ENCODE measurements at regions not wholly inside any gene's neighbourhood (a gene's known extent, or its start where the extent isn't known, plus 50 kb on each side); places are given as distances from the start of the nearest gene placed in this dataset.
"Not testable (repeated sequence)": the region's sequence is repeated elsewhere in the genome, so short reads cannot be mapped to it uniquely, and the experiment has no call there.

DNA sequence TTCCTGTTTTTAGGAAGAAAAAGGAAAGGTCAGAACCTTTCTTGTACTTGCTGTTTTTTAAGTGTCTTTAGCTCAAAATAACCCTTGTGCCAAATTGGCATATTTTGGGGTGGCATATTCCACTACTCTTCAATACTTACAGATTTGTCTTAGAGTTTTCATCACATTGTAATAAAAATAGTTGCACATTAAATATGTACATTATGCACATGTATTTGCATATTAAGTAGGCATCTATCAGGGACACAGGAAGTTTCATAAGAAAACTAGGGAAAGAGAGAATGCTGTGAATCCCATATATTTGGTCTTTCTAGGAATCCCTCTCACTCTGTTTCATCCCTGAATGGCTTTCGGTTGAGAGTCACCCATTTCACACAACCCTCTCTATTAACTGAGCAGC lies 139.6 kb downstream of the LARP7 start:
- no peak for DNase-seq

DNA sequence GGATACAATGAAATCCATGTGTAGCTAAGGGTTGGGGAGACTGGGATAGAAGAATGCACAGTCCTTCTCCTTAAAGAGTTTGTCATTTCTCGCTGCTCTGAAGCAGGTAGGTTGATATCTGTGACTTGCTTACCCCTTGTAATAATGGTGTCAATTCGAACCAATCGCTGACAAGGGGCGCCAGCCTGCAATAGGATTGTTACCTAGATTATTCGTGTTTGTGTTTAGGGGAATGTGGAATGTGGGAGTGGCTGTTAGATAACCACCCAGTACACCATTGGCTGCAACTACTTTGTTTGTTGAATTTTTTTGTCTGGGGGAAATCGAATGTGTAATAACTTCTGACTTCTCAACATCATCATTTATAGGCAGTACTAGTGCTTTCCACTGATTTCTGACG lies 141.6 kb downstream of the LARP7 start:
- DNase-seq = no peak

DNA sequence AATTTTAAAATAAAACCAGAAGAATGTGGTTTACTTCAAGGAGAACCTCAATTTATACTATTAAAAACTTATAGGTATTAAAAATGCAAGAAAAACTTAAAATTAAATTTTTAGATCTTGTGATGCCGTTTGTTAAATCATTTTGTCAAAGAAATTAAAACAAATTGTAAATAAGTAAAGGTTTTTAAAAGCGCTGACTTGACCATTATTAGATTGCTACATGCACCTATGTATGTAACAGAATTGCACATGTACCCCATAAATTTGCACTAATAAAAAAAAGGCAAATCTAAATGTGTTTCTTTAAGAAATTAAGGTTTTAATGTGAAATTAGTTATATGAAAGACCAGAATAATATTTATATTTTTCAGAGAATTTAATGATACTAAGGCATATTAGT lies 156.1 kb downstream of the LARP7 start:
- no peak for DNase-seq

DNA sequence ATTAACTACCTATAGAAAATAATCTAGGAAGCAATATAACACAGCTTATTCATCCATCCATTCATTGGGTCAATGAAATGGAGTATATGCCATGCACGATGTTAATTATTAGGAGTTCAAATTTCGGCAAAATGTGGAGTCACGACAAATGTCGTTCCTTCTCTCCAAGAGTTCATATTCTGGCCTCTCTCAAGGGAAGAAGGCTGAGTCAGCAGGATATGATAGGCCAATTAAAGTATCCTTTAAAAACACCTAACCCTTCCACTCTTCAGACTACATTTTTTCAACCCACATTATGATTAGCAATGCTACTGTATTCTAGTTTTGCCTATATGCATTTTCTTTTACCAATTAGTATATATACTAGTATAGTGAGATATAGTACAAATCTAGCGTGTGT lies 163.1 kb downstream of the LARP7 start:
- DNase-seq = no peak

DNA sequence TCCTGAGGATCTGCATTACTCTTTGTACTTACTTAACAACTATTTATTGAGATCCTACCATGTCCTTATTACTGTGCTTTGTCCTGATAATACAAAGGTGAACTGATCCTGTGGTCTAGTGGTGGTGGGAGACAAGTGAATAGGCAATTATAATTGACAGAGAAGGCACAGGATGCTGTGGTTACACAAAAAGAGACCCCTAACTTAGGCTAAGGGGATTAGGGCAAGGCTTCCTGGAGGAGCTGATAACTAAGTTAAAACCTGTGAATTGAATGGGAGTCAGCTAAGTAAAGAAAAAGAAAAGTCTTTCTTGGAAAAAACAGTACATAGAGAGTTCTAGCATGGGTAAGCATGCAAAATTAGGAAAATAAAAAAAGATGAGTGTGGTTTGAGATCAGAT lies 164.4 kb downstream of the LARP7 start:
- DNase-seq = no peak

DNA sequence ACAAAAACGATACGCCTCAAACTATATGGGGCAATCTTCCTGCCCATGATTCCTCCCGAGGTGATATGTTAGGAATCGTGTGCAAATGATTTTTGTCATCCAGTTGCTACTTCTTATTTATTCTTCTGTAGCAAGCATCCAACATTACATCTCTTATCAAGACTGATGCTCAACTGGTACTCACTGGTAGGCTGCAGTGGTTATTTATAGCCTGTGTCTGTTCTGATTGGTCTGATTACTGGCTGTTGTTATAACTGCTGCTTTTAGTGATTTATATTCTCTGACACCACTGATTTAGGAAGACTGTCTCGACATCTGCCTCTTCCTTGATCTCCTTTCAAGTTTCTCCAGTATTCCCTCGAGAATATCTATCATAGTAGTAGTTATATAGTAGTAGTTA lies 165.8 kb downstream of the LARP7 start:
- DNase-seq = no peak

DNA sequence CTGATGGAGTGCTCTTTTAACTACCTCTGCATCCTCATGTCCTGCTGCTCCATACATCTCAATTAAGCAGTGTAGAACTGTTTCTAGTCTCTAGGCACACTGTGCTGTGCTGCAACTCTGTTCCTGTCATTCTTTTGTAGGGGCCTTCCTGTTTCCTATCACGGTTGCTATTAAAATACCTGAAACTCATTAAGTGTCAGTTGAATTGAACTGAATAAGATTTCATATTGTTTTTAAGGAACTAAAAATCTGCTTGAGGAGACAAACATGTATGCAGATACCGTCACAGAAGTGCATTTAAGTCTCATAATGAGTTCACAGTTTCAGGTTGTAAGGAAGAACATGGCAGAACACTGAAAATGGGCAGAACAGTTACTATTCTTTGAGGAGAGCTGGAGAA lies 170.1 kb downstream of the LARP7 start:
- DNase-seq = no peak

DNA sequence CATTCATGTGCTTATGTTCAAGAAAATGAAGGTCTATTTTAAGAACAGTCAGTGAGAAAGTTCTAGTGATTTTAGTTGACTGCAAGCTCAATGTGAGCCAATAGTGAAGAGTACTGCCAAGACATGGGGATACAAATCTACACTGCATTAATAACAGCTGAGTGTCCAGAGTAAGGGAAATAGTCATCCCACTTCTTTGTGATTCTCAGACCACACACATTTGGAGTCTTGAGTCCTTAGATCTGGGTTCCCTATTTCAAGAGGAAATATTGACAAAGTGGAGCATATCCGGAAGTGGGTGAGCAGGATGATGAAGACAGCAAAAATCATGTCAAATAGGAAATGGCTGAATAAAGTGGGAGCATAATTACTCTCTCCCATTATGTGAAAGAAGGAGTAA lies 171.1 kb downstream of the LARP7 start:
- DNase-seq = no peak

DNA sequence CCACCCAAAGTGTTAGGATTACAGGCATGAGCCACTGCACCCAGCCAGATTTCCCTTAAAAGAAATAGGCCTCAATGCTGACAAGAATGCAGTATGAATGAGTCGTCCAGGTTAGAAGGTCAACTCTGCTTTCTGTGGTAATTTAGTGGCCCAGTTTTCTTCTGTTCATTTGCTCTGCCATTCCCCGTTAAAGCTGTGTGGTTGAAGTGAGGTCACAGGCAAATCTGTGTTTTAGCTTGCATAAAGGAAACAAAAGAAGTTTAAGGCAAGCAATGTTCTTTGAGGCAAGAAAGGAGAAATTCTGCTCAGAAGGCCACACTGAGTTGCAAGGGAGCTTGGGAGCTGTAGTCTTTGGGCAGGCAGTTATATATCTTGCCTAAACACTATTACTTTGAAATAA lies 176.8 kb downstream of the LARP7 start:
- no peak for DNase-seq

DNA sequence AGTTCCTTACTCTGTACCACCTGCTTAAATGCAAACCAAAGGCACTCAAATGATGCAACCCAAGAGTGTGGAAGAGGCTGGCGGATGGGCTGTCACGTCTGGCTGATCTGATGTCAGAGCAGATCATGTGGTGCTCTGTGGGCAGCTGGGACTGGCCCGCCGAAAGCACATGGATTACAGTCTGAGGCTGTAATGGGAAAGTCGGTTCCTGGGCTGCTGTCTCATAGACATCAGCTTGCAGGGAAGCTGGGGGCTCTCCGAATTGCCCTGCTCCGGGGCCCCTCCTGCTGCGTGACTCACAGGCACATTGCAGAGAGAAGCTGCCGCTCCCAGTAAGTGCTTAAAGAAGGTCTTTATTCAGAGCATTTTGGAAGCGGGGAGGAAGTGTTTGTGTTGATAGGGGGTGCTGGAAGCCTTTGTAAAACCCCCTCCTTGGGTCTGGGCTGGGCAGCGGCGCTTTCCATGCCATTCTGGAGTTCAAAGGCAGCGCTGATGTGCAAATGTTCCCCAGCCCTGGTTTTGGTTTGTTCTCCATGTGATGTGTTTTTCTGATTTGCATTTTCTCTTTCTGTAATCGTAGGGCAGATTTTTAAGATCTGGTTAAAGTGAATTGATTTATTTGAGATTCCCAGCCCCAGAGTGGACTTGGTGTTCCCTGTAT lies 181.1 kb downstream of the LARP7 start:
- no peak for DNase-seq

DNA sequence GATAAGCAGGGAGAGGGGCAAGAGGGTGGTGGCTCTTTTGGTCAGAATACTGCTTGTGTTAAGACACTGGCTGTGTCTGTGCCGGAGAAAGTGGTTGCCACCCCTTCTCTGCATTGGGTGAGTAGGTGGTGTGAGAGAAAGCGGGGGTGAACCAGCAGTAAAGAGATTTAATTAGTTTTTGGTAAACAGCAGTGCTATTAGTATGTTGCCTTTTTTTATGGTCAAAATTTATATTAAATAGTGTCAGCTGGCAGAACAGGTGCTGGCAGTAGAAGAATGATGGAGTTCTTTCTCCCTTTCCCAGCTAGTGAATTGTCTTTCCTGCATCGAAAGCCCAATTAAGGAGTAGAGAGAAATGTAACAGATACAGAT lies 181.6 kb downstream of the LARP7 start:
- no peak for DNase-seq

DNA sequence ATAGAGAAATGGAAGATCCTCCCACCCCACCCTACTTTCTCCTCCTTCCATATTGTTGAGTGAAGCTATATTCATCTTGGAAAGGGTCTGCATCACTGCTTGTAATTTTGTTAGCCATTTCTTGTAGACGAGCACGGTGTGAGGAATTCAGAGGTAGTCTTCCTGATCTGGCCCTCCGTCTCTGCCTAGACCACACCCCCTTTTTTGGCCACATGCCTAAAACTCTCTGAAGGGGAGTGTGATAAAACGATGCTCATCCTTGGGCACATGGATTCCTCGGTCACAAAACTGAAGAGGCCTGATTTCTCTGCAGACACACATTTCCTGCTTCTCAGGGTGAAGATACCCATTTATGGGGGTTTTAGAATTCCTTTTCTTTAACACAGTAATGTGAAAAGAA lies 182.8 kb downstream of the LARP7 start:
- no peak for DNase-seq

DNA sequence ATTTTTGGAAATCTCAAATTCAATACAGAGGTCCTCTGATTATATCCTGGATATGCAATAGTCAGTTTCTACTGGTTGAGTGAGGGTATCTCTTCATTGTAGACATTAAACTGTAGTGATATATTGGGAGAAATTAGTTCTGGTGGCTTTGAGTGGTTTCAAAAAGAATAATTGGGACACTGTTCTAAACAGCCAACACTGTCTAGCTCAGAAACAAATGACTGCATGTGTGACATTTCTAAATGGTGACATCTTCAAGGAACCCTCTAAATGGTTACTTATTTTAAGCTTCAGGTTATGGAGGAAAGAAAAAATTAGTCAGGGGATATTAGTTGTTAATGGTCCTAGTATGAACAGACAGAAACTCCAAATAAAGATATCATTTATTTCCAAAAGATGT lies 186.2 kb downstream of the LARP7 start:
- DNase-seq = no peak

DNA sequence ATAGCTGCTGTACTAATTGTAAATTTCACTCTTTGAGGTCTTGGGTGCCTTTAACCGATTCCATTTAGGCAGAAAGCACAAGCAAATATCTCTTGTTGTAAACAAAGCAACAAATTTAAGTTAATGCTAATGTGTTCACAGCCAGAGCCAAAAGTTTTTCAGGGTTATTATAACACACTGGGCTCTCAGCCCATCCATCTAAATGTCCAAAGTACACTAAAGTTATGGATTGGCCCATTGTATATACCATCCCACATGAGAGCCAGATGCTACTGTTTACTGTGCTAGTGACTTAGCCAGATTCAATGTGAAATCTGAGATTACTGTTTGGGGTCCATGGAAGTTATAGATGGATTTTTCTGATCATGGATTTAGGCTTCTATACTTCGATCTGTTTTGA lies 186.7 kb downstream of the LARP7 start:
- DNase-seq = no peak

DNA sequence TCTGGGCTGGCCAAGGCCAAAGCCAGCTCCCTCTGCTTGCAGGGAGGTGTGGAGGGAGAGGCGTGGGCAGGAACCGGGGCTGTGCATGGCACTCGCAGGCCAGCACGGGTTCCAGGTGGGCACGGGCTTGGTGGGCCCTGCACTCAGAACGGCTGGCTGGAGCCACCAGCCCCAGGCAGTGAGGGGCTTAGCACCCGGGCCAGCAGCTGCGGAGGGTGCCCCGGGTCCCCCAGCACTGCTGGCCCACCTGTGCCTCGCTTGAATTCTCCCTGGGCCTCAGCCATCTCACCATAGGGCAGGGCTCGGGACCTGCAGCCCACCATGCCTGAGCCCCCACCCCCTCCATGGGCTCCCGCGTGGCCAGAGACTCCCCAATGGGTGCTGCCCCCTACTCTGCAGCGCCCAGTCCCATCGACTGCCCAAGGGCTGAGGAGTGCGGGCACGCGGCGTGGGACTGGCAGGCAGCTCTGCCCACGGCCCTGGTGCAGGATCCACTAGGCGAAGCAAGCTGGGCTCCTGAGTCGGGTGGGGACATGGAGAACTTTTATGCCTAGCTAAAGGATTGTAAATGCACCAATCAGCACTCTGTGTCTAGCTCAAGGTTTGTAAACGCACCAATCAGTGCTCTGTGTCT lies 193.9 kb downstream of the LARP7 start:
- no peak for DNase-seq

DNA sequence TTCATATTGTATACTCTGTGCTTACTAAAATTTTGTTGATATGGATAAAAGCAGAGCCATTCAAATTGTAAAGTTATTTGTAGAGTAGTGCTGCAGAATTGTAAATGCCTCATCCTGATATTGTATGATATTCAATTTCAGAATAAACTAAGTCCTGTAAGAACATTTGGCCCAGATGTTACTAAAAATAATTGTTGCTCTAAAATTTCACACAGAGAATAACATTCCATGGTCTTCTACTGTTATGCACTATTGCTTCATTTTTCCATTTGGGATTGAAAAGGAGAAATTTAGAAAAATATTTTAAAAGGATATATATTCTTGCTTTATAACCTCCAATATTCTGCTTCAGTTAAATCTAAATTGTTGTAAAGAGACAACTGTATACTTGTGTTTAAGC lies 195.6 kb downstream of the LARP7 start:
- no peak for DNase-seq

DNA sequence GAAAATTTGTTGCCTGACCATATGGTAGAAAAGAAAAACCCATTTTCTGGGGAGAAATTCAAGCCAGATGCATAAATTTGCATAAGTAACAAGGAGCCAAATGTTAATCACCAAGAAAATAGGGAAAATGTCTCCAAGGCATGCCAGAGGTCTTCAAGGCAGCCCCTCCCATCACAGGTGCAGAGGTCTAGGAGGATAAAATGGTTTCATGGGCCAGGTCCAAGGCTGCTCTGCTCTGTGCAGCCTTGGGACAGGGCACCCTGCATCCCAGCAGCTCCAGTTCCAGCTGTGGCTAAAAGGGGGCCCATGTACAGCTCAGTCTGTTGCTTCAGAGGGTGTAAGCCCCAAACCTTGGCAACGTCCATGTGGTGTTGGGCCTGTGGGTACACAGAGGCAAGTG lies 200.0 kb downstream of the LARP7 start:
- DNase-seq = no peak

DNA sequence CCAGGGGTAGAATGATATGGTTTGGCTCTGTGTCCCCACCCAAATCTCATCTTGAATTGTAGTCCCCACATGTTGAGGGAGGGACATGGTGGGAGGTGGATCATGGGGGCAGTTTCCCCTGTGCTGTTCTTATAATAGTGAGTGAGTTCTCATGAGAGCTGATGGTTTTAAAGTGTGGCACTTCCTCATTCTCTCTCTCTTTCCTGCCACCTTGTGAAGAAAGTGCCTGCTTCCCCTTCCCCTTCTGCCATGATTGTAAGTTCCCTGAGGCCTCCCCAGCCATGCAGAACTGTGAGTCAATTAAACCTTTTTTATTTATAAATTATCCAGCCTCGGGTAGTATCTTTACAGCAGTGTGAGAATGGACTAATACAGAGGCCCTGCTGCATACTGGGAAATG lies 201.1 kb downstream of the LARP7 start:
- DNase-seq = not testable (repeated sequence)

DNA sequence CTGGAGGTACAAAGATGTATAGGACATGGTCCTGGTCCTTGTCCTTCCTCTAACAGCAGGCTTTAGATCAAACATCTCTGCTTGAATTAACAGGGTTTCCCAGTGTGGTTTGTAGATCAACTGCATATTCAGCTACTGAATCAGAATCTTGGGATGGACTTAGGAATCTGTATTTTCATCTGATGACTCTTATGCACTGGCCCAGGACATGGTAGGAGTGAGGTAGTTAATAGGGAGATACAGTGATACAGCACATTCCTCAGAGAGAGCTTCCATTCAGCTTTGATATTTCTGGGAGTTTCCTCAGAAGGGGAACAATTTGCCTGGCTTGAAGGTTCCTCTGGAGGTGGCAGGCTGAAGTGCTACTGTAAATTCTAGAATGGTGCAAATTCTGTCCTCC lies 203.1 kb downstream of the LARP7 start:
- no peak for DNase-seq

DNA sequence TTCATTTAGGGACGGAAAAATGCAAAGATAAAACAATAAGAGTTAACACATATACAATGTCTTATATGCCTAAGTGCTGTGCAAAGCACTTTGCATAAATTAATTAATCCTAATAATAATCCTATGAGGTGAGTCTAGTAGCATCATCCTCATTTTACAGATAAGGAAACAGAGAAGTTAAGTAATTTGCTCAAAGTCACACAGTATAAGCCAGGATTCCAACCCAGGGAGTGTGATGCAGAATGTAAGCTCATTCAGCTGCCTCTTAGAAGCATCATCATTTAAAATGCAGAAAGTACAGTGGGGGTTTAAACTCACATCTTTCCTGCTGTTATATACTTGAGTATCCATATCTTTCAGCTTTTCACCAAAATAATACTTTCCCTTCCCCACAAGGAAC lies 203.7 kb downstream of the LARP7 start:
- no peak for DNase-seq

DNA sequence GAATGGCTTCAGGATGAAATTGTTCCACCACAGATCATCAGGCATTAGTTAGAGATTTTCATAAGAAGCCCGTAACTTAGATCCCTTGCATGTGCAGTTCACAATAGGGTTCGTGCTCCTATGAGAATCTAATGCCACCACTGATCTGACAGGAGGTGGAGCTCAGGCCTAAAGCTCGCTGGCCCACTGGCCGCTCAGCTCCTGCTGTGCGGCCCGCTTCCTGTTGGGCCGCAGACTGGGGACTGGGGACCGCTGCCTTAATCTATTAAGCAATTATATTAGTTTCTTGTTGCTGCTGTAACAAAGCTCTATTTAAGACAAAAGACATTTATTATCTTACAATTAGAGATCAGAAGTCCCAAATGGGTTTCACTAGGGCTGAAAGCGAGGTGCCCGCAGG lies 205.6 kb downstream of the LARP7 start:
- DNase-seq = no peak

DNA sequence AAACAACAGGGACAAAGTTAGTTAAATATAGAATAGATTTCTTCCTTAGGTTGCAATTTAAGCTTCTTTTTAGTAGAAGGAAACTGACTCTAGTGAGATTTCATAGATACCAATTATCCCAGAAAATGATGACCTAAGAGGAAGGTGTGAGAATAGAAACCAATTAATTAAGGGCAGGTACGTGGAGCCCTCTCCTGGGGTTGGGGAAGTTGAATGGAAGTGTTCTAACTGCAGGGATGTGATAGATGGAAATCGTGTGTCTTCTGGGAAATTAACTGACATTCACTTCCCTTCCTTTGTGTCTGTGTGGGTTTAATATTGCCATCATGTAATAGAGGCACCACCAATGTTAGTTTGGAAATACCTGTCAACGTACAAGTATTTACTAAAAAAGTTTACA lies 204.1 kb upstream of the ANK2 start:
- no peak for DNase-seq

DNA sequence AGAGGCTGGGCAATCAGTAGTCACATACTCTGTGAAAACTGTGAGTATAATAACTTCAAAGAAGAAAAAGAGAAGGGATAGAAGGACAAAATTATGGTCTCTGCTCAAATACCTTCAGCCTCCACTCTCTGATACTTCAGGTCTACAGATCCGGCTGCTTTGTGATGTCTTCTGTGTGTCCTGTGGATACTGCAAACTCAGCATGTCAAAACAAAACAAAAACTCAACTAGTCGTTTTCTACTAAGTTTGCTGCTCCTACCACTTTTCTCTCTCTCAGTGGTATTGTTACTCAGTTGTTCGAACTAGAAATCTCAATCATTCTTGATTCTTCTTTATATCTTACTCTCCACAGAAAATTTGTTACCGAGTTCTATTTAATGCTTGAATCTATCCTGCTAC lies 202.4 kb upstream of the ANK2 start:
- DNase-seq = no peak

DNA sequence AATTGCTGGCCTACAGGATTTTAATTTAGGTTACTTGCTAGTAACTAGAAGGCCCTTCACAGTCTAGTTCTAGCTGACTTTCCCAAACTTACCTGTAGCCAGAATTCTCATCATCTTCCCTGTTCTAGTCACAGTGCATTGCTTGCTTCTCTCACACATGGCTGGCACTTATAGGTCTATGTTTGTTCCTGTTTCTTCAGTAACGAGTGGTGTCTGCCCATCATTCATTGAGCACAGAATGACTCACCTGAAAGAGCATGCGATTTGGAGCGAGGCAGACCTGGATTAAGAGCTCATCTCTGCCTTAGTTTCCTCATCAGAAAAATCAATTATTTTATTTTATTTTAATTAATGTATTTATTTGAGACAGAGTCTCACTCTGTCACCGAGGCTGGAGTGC lies 201.7 kb upstream of the ANK2 start:
- DNase-seq = no peak

DNA sequence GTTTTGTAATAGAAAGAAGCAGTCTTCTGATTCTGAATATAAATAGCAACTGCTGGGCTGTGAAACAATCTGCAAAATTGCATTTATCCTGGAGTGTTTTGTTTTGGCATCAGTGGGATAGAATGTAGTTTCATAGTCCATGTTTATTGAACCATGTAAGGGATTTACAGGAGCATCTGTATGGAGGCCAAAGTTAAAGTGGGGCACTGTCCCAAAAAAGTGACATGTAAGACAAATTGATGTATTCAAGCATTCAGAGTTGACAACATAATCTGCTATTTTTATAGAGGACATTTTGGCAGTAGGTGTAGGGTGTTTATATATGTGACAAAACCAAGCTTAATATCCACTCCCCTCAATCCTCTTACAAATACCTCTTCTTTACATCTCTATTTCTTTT lies 200.5 kb upstream of the ANK2 start:
- DNase-seq = no peak

Measured in activated gamma-delta T cell (primary cell).